IMR-90 (cell line): ENCODE measurements at regions not wholly inside any gene's neighbourhood (a gene's known extent, or its start where the extent isn't known, plus 50 kb on each side); places are given as distances from the start of the nearest gene placed in this dataset.
A peak's percentile ranks its signal among the peaks of the same experiment; 100 is the strongest.

Experiments
- ATAC-seq: fragments of 200-7000 bp; cut with Tn5 transposase; 2 replicates; pipeline ENCODE4 v1.9.1; 2020; ENCODE audit warnings: low read depth, mild to moderate bottlenecking, moderate library complexity
- BruUV-seq: library from RNA; stranded (reverse); fragments of 400-500 nt; replicated peaks from 2 replicates; lab custom pipeline; 2021; lab: Mats Ljungman, UMichigan
- CTCF ChIA-PET: fragments of 300-600 bp; formaldehyde crosslinking; extraction: SDS; loops from one replicate; lab custom pipeline; 2021; ENCODE audit warnings: antibody characterized with exemption; lab: Yijun Ruan, JAX
- POLR2A ChIA-PET: fragments of 300-600 bp; sonication (Branson Sonifier 250); formaldehyde crosslinking; loops from one replicate; lab custom pipeline; 2022; ENCODE audit warnings: antibody characterized with exemption; ENCODE audit not compliant: unreplicated experiment; lab: Charles Lee
- DNase-seq: peaks from one replicate; pipeline ENCODE4 v3.0.0; 2013
- H2AFZ ChIP-seq: replicated peaks from 2 replicates; pipeline ENCODE3; 2013; ENCODE audit warnings: low read length, mild to moderate bottlenecking; ENCODE audit not compliant: poor library complexity
- H2AK5ac ChIP-seq: 2 replicates; pipeline ENCODE4 v1.6.1; 2013; ENCODE audit warnings: low read depth, low read length, inconsistent platforms
- H2AK9ac ChIP-seq: replicated peaks from 2 replicates; pipeline ENCODE3; 2013; ENCODE audit warnings: mild to moderate bottlenecking, low read depth, low read length, moderate library complexity; ENCODE audit not compliant: poor library complexity
- H2BK120ac ChIP-seq: 2 replicates; pipeline ENCODE4 v1.6.1; 2013; ENCODE audit warnings: low read depth, low read length, inconsistent platforms
- H2BK15ac ChIP-seq: 3 replicates; pipeline ENCODE4 v1.6.1; 2013; ENCODE audit warnings: low read depth, low read length, inconsistent platforms
- H2BK20ac ChIP-seq: 2 replicates; pipeline ENCODE4 v1.6.1; 2013; ENCODE audit warnings: low read depth, mild to moderate bottlenecking, inconsistent platforms, low read length, moderate library complexity
- H2BK5ac ChIP-seq: 2 replicates; pipeline ENCODE4 v1.6.1; 2013; ENCODE audit warnings: mild to moderate bottlenecking, low read depth, low read length, inconsistent platforms; ENCODE audit not compliant: poor library complexity, severe bottlenecking
- H3K14ac ChIP-seq: replicated peaks from 2 replicates; pipeline ENCODE4 v1.6.1; 2013; ENCODE audit warnings: low read depth, low read length, inconsistent platforms
- H3K18ac ChIP-seq: 2 replicates; pipeline ENCODE4 v1.6.1; 2013; ENCODE audit warnings: low read depth, low read length, control low read depth
- H3K23ac ChIP-seq: 2 replicates; pipeline ENCODE4 v1.6.1; 2013; ENCODE audit warnings: low read depth, low read length, inconsistent platforms
- H3K27ac ChIP-seq: 2 replicates; pipeline ENCODE4 v1.5.1; 2013; ENCODE audit warnings: mild to moderate bottlenecking, control low read depth, low read length; ENCODE audit not compliant: insufficient read depth
- H3K27me3 ChIP-seq: 2 replicates; pipeline ENCODE4 v1.6.1; 2013; ENCODE audit warnings: low read length; ENCODE audit not compliant: control insufficient read depth, insufficient read depth
- H3K36me3 ChIP-seq: 2 replicates; pipeline ENCODE4 v1.6.1; 2013; ENCODE audit warnings: low read length, mixed read lengths; ENCODE audit not compliant: control insufficient read depth, insufficient read depth
- H3K4ac ChIP-seq: 2 replicates; pipeline ENCODE4 v1.6.1; 2013; ENCODE audit warnings: low read depth, low read length, inconsistent platforms
- H3K4me1 ChIP-seq: 2 replicates; pipeline ENCODE4 v1.6.1; 2013; ENCODE audit warnings: low read length, mixed read lengths; ENCODE audit not compliant: control insufficient read depth, insufficient read depth
- H3K4me2 ChIP-seq: 2 replicates; pipeline ENCODE4 v1.6.1; 2013; ENCODE audit warnings: low read depth, mild to moderate bottlenecking, control low read depth, low read length, moderate library complexity
- H3K4me3 ChIP-seq: 2 replicates; pipeline ENCODE4 v1.5.1; 2013; ENCODE audit warnings: low read depth, mild to moderate bottlenecking, control low read depth, low read length, moderate library complexity; ENCODE audit not compliant: insufficient read depth
- H3K56ac ChIP-seq: 2 replicates; pipeline ENCODE4 v1.6.1; 2013; ENCODE audit warnings: low read length, inconsistent platforms; ENCODE audit not compliant: insufficient read depth; ENCODE audit errors: extremely low read depth
- H3K79me1 ChIP-seq, 2 experiments: 2 replicates each; pipeline ENCODE4 v1.6.1; 2013; ENCODE audit warnings: low read length in 2 of 2, inconsistent platforms in 1 of 2, low read depth in 1 of 2
- H3K9ac ChIP-seq: 2 replicates; pipeline ENCODE4 v1.6.1; 2013; ENCODE audit warnings: low read depth, low read length, control low read depth
- H3K9me1 ChIP-seq: 2 replicates; pipeline ENCODE4 v1.6.1; 2013; ENCODE audit warnings: low read length, inconsistent platforms; ENCODE audit not compliant: insufficient read depth
- H3K9me3 ChIP-seq: 2 replicates; pipeline ENCODE4 v1.6.1; 2013; ENCODE audit warnings: low read length; ENCODE audit not compliant: control insufficient read depth, insufficient read depth
- H4K20me1 ChIP-seq: 2 replicates; pipeline ENCODE4 v1.6.1; 2013; ENCODE audit warnings: low read length, inconsistent platforms; ENCODE audit not compliant: insufficient read depth
- H4K5ac ChIP-seq: 2 replicates; pipeline ENCODE4 v1.6.1; 2013; ENCODE audit warnings: mild to moderate bottlenecking, low read depth, low read length, control low read depth
- H4K8ac ChIP-seq, 2 experiments: 2 replicates each; pipeline ENCODE4 v1.6.1; 2013; ENCODE audit warnings: low read depth in 2 of 2, low read length in 2 of 2, control low read depth in 1 of 2, inconsistent platforms in 1 of 2
- H4K91ac ChIP-seq: 2 replicates; pipeline ENCODE4 v1.6.1; 2013; ENCODE audit warnings: low read depth, low read length, inconsistent platforms; ENCODE audit not compliant: insufficient read depth
- CEBPB ChIP-seq: IDR thresholded peaks from 2 replicates; pipeline ENCODE4 v1.6.1; 2012; ENCODE audit warnings: low read depth, low read length, improper control_type of control experiment
- FOS ChIP-seq: fragments of 150-350 bp; IDR thresholded peaks from 2 replicates; pipeline ENCODE4 v1.6.1; 2016; ENCODE audit warnings: low read depth, low read length
- MAFK ChIP-seq: IDR thresholded peaks from 2 replicates; pipeline ENCODE4 v1.6.1; 2012; ENCODE audit warnings: low read depth, low read length, improper control_type of control experiment
- WGBS, 2 experiments: methylation state at CpG; one replicate each; pipeline versions ENCODE4 v1.1.5 to v1.1.7; 2013; ENCODE audit warnings: missing lambda C conversion rate in 2 of 2; ENCODE audit not compliant: insufficient read length in 1 of 2; ENCODE audit errors: extremely low coverage in 2 of 2; 5-methylcytosine and 5-hydroxymethylcytosine counted together
- dilution Hi-C: fragments of 300-500 bp; cut with HindIII; formaldehyde crosslinking; loops from one replicate; pipeline ENCODE4 v1.14.3; 2018; ENCODE audit warnings: low sequenced_read_pairs; ENCODE audit not compliant: unreplicated experiment
- in situ Hi-C: fragments of 300-500 bp; cut with MboI; formaldehyde crosslinking; loops from 3 replicates; pipeline ENCODE4 v1.14.3; 2019; ENCODE audit warnings: low sequenced_read_pairs, inconsistent platforms, mixed read lengths
- intact Hi-C: fragments of 100-400 bp; cut with micrococcal nuclease; formaldehyde crosslinking; loops from 2 replicates; pipeline ENCODE4 v1.10.0; 2022

DNA sequence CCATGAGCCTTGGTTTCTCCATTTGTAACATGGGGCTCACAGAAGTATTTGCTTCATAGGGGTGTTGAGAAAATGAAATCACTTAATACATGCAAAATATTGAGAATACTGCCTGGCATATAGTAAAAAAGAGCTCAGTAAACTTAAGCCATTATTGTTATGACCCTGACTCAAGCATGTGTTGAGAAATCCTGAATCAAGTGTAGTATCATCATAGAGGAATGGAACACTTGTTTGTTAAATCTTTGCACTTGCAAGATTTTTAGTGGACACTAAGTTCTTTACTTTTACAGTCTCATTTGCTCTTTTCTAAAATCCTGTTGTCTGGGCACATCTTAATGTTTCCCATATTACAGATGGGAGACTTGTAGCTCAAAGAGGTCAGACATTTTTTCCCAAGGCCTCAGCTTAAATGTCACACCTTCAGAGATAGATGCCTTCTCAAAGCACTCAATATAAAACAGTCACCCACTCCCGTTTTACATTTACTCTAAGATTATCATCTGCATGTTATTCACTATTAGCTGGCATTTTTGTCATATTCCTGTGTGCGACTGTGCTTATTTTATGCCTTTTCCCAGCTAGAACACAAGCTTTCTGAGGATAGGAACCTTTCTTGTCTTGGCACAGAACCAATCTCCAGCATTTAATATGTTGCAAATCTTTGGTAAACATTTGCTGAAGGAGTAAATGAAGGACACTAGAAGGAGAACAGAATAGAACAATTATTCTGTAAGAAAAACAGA is 250.0 kb upstream of the TNC start:
- Histone ChIP-seq H2BK15ac (peak overlapping the region; percentile 73; the same call in 1 of the 3 replicates), H3K27ac (peak overlapping the region; percentile 31; the same call in 1 of the 2 replicates), H3K9ac (no peak overlapping the region), H2BK5ac (peak overlapping the region; percentile 81), H4K91ac (0 out of 2 replicates have a peak overlapping the region, but pooled peaks have one; percentile 1), H3K23ac (no peak overlapping the region), H2BK120ac (peak overlapping the region; percentile 42; the same call in 1 of the 2 replicates), H3K4me2 (peak overlapping the region; percentile 47; the same call in 1 of the 2 replicates), H3K18ac (peak overlapping the region; percentile 94; the same call in 1 of the 2 replicates), H2AK9ac (no peak overlapping the region), H3K27me3 (no peaks in the 10 kb centered on the region), H3K56ac (no peak overlapping the region), H2AFZ (no peak overlapping the region), H2AK5ac (no peak overlapping the region), H3K36me3 (no peaks in the 10 kb centered on the region), H3K4me1 (peaks cover 16% of the 10 kb centered on the region), H3K9me3 (no peaks in the 10 kb centered on the region; the same call in 1 of the 2 replicates), H4K8ac (peak overlapping the region; percentile 19 to 24; a peak in 3 of 4 replicates), H3K4me3 (no peak overlapping the region), H3K9me1 (0 out of 2 replicates have a peak, but pooled peaks cover under 1% of the 10 kb centered on the region), H2BK20ac (peak overlapping the region; percentile 0), H3K4ac (no peak overlapping the region), H3K79me1 (no peaks in the 10 kb centered on the region), H4K5ac (peak overlapping the region; percentile 35; the same call in 1 of the 2 replicates), H3K14ac (0 out of 2 replicates have a peak overlapping the region, but pooled peaks have one; percentile 2), H4K20me1 (no peaks in the 10 kb centered on the region)
- in situ Hi-C loops (no loop called here), dilution Hi-C loops (no loop called here), intact Hi-C loops (loop anchor here (5.0 kb wide), 2 partner anchors 106 to 251 kb away; partner anchors contain the start of gene TNC)
- DNase-seq: peak; percentile 76
- no TSS peak for BruUV-seq
- no CpG with 5 or more reads among the region's 2 CpGs for WGBS, 2 experiments
- peak; percentile 67 for ATAC-seq
- CTCF ChIA-PET: no interaction called here
- TF ChIP-seq CEBPB: peak; percentile 90
- TF ChIP-seq MAFK: no peak
- TF ChIP-seq FOS: peak; percentile 35; the same call in 1 of the 2 replicates
- POLR2A ChIA-PET: interaction anchor here (0.6 kb wide), 1 partner anchor 20 kb away, joined by 5 read pairs; no protein-coding TSS in a partner anchor
